Spinal cord (tissue), 9 donors: ENCODE measurements at regions not wholly inside any gene's neighbourhood (a gene's known extent, or its start where the extent isn't known, plus 50 kb on each side); places are given as distances from the start of the nearest gene placed in this dataset.
A peak's percentile ranks its signal among the peaks of the same experiment; 100 is the strongest.
"Not testable (repeated sequence)": the region's sequence is repeated elsewhere in the genome, so short reads cannot be mapped to it uniquely, and the experiment has no call there.

Source experiments
- DNase-seq, 6 donors: peaks; one replicate each; pipeline versions ENCODE4 v3.0.0 to v3.0.0-alpha.2; 2013 to 2015; ENCODE audit warnings: low spot score in 6 of 6, low read depth in 4 of 6
- H3K27ac ChIP-seq: one replicate; pipeline ENCODE4 v1.5.1; 2013; ENCODE audit warnings: low read depth, low read length, control low read depth
- H3K27me3 ChIP-seq: one replicate; pipeline ENCODE4 v1.6.1; 2013; ENCODE audit warnings: low read length; ENCODE audit not compliant: control insufficient read depth, insufficient read depth
- H3K36me3 ChIP-seq: one replicate; pipeline ENCODE4 v1.6.1; 2013; ENCODE audit warnings: low read length; ENCODE audit not compliant: control insufficient read depth, insufficient read depth
- H3K4me1 ChIP-seq: one replicate; pipeline ENCODE4 v1.6.1; 2013; ENCODE audit warnings: low read length; ENCODE audit not compliant: control insufficient read depth, insufficient read depth
- H3K4me3 ChIP-seq: one replicate; pipeline ENCODE4 v1.5.1; 2013; ENCODE audit warnings: low read depth, low read length, control low read depth
- H3K9me3 ChIP-seq: one replicate; pipeline ENCODE4 v1.6.1; 2013; ENCODE audit warnings: low read length; ENCODE audit not compliant: control insufficient read depth, insufficient read depth
- WGBS: methylation state at CpG from one replicate; pipeline ENCODE4 v1.1.5; 2013; ENCODE audit warnings: missing lambda C conversion rate; ENCODE audit not compliant: insufficient coverage; 5-methylcytosine and 5-hydroxymethylcytosine counted together
- donor health status: healthy.

DNA sequence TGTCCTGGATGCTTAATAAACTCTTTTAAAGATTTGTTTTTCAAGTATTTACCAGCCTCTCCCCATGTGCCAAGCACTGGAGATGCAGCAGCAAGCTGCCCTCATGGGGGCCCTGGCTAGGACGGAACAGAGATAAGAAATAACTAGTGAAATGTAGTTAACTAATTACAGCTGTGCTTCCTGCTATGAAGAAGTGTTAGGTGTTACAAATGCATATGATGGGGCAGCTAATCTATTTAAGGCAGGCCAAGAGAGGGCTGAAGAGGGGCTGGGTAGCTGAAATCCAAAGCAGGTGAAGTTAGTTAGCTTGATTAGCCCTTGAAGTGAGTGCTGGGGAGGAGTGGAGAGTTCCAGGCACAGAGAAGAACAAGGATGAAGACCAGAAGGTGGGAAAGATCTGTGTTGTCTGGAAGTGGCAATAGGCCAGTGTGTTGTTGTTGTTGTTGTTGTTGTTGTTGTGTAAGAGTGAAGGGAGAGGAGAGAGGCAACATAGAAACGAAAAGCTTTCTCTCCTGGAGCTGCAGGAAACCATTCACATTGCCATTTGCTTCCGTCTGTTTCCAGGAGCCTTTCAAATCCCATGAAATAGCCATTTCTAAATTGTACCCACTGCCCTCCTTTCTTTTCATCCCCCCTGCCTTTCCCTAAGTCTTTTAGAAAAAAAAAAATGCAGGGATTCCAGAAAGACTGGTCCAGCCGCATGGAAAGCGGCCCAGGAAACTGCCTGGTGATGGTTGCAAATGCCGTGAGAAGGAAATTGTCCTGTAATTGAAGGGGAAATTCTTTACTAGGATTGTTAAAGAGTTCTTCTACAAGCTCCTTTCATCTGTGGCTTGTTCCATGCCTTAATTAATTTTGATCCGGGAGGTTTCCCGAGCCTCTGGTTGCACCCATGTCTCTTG, 119.6 kb downstream of the TFAP2C start:
- DNase-seq, result peak in 2 of 6 donors; percentile 3 to 49
- Histone ChIP-seq H3K4me3 (no peak overlapping the region), H3K9me3 (no peaks in the 10 kb centered on the region), H3K4me1 (peaks cover 17% of the 10 kb centered on the region), H3K27ac (no peak overlapping the region), H3K36me3 (no peaks in the 10 kb centered on the region), H3K27me3 (peaks cover 15% of the 10 kb centered on the region)
- WGBS, result 41% methylated on average over 5 of the region's 8 CpGs

DNA sequence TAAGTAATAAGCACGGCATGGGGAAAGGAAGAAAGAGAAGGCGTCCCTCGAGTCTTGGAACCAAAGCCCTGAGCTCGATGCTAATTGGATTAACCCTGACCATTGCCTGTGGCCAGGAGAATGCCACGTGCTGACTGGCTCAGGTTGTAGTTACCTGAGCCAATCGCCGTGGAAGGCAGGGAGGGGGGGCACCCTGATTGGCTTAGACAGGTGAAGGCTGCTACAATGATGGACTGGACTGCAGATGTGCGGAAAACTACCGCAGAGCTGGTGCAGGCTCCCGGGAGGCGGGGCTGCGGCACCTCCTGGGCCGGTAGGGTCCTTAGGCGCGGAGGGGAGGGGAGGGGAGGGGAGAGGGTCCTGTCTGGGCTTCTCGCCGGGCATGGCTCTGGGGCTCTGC, 121.3 kb downstream of the TFAP2C start:
- H3K27me3 ChIP-seq, result peaks cover 15% of the 10 kb centered on the region
- H3K27ac ChIP-seq, result no peak overlapping the region
- DNase-seq, result peak in 2 of 6 donors; percentile 32 to 88
- no peaks in the 10 kb centered on the region for H3K36me3 ChIP-seq
- no peak overlapping the region for H3K4me3 ChIP-seq
- H3K9me3 ChIP-seq, result no peaks in the 10 kb centered on the region
- H3K4me1 ChIP-seq, result peaks cover 13% of the 10 kb centered on the region
- WGBS, result 25% methylated on average over 15 of the region's 17 CpGs

DNA sequence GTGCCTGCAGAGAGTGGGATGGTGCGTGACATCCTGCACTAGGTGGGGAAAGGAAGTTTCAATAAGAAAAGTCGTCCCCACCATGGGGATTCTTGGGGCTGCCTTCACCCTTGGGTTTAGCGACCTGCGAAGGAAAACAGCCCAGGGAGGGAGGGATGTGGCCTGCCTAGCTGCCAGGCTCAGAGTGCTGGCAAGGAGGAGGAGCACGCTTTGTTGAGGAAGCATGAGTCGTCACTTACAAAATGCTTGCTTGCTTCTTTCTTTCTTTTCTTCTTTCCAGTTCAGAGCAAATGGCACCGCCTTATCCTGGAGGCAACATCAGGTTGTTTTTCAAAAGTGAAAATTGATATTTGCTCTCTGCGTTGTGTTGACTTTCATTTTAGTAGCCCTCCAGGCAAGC, 123.2 kb downstream of the TFAP2C start:
- H3K36me3 ChIP-seq, result no peaks in the 10 kb centered on the region
- 44% methylated on average over 5 of the region's 8 CpGs for WGBS
- H3K4me1 ChIP-seq, result peaks cover 12% of the 10 kb centered on the region
- peaks cover 15% of the 10 kb centered on the region for H3K27me3 ChIP-seq
- no peak for DNase-seq
- H3K27ac ChIP-seq, result no peak overlapping the region
- H3K4me3 ChIP-seq, result no peak overlapping the region
- H3K9me3 ChIP-seq, result no peaks in the 10 kb centered on the region

DNA sequence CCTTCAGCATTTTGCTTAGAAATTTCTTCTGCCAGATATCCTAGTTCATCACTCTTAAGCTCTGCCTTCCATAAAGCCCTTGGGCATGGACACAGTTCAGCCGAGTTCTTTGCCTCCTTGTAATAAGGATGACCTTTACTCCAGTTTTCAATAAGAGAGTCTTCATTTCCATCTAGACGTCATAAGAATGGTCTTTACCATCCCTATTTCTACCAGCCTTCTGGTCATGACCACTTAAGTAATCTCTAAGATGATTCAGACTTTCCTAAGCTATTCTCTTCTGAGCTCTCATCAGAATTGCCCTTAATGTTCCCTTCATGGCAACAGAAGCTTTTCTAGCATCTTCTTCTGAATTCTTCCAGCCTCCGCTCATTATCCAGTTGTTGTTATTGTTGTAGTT, 126.1 kb downstream of the TFAP2C start:
- Histone ChIP-seq H3K4me1 (peaks cover 12% of the 10 kb centered on the region), H3K9me3 (no peaks in the 10 kb centered on the region), H3K4me3 (no peak overlapping the region), H3K27me3 (peaks cover 15% of the 10 kb centered on the region), H3K36me3 (no peaks in the 10 kb centered on the region), H3K27ac (no peak overlapping the region)
- no peak for DNase-seq
- WGBS, result 100% methylated on average over 2 of the region's 3 CpGs

DNA sequence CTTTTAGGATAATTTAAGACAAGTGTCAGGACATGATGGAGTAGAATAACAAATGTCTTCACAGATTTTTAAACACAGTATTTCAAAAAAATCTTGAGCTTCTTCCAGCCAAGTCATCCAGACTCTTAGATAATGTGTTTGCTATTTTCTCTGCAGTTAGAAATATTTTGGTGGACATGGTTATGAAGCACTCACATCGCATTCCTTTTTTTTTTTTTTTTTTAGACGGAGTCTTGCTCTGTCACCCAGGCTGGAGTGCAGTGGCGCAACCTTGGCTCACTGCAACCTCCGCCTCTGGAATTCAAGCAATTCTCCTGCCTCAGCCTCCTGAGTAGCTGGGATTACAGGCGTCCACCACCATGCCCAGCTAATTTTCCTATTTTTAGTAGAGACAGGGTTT, 127.6 kb downstream of the TFAP2C start:
- DNase-seq, H3K4me1 ChIP-seq, H3K4me3 ChIP-seq, H3K27ac ChIP-seq, H3K36me3 ChIP-seq, H3K27me3 ChIP-seq, H3K9me3 ChIP-seq: not testable (repeated sequence)
- WGBS, result no CpG with 5 or more reads among the region's 5 CpGs

DNA sequence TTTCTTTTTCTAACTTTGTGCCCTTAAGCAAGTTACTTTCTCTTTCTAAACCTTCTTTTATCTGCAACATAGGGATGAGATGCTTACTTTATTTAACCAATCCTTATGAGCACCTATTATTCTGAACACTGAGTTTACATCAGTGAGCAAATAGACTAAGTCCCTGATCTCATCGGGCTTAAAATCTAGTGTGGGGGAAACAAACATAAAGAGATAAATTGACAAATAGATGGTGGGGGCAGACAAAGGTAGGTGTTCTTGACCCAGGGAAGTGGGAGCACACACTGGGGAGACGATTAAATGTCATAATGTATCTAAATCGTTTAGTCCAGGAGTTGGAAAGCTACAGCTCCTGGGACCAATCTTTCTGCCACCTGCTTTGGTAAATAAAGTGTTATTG, 129.6 kb downstream of the TFAP2C start:
- H3K36me3 ChIP-seq, result no peaks in the 10 kb centered on the region
- DNase-seq, result no peak
- no CpG with 5 or more reads among the region's 3 CpGs for WGBS
- H3K9me3 ChIP-seq, result no peaks in the 10 kb centered on the region
- no peak overlapping the region for H3K27ac ChIP-seq
- H3K27me3 ChIP-seq, result no peaks in the 10 kb centered on the region
- H3K4me1 ChIP-seq, result no peaks in the 10 kb centered on the region
- no peak overlapping the region for H3K4me3 ChIP-seq

DNA sequence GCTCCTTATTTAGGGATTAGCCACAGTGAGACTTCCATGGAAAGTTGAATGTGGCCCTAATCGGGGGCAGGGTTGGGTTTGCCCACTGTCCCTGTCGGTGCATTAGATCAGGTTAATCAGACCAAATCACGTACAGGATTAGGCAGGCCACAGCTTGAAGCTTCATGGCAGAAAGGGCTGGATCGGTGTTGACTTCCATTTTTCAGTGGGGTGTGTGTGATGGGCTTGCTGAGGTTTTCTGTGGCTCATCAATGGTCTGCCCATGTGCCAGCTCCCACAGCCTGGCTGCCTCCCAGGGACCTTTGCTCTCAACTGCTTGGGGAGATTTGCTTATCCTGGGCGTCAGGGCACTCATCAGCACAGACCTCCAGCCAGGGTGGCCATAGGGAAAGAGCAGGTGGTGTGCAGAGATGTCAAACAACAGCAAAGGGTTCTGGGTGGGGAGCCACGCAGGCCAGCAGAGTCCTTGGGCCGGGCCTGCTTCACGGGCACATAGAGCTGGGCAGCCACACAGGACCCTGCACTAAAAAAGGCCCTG, 130.7 kb downstream of the TFAP2C start:
- DNase-seq, result no peak
- Histone ChIP-seq H3K4me3 (no peak overlapping the region), H3K4me1 (no peaks in the 10 kb centered on the region), H3K36me3 (no peaks in the 10 kb centered on the region), H3K27ac (no peak overlapping the region), H3K27me3 (no peaks in the 10 kb centered on the region), H3K9me3 (no peaks in the 10 kb centered on the region)
- WGBS, result 91% methylated on average over 8 of the region's 8 CpGs

DNA sequence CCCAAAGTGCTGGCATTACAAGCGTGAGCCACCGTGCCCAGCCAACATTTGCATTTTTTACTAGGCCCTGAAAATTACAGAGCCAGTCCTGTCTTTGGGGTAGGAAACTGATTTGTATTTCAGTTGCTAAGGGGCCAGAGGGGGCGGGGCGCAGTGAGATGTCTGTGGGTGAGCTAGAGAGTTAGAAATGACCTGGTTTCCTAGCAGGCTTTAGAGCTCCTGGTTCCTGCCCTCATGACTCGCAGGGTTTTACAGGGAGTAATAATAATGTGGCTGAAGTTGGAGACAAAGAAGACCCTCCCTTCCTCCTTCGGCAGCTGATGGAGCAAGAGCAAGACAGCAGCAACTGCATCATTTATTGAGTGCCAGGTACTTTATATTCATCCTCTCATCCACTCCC, 131.5 kb downstream of the TFAP2C start:
- Histone ChIP-seq H3K27ac (no peak overlapping the region), H3K4me3 (no peak overlapping the region), H3K27me3 (no peaks in the 10 kb centered on the region), H3K36me3 (no peaks in the 10 kb centered on the region), H3K9me3 (no peaks in the 10 kb centered on the region), H3K4me1 (no peaks in the 10 kb centered on the region)
- DNase-seq, result no peak
- WGBS, result 73% methylated on average over 4 of the region's 6 CpGs

DNA sequence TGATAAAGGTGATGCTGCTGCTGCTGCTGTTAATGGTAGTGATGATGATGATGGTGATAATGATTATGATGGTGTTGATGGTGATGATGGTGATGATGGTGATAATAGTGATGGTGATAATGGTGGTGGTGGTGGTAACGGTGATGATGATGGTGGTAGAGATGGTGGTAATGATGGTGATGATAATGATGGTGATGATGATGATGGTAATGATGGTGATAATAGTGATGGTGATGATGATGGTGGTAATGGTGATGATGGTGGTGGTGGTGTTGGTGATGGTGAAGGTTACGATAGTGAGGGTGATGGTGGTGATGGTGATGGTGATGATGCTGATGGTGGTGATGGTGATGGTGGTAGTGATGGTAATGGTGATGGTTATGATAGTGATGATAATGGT, 132.3 kb downstream of the TFAP2C start:
- Histone ChIP-seq H3K36me3 (no peaks in the 10 kb centered on the region), H3K4me3 (no peak overlapping the region), H3K27me3 (no peaks in the 10 kb centered on the region), H3K4me1 (no peaks in the 10 kb centered on the region), H3K27ac (no peak overlapping the region), H3K9me3 (no peaks in the 10 kb centered on the region)
- DNase-seq, result no peak
- 90% methylated on average over 2 of the region's 2 CpGs for WGBS

DNA sequence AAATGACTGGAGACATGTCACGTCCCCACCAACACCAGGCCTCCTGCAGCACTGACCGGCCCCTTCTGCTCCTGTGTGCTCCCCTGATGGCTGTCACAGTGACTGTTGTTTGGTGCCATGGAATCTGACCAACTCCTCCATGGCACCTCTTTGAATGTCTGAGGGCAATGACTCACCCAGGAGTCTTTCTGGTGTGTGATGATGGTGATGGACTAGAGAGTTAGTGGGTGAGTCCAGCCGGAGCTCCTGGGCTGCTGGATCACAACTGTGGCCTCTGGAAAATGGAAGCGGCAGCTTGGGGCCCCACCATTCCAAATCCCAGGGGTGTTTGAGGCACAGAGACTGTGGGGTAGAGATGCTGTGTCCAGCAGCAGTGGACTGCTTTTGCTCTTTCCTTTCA, 133.3 kb downstream of the TFAP2C start:
- Histone ChIP-seq H3K36me3 (no peaks in the 10 kb centered on the region), H3K9me3 (no peaks in the 10 kb centered on the region), H3K4me3 (no peak overlapping the region), H3K4me1 (no peaks in the 10 kb centered on the region), H3K27me3 (no peaks in the 10 kb centered on the region), H3K27ac (no peak overlapping the region)
- no peak for DNase-seq
- 94% methylated on average over 3 of the region's 4 CpGs for WGBS
